H9 (cell line): ENCODE measurements at regions not wholly inside any gene's neighbourhood (a gene's known extent, or its start where the extent isn't known, plus 50 kb on each side); places are given as distances from the start of the nearest gene placed in this dataset.

ENCODE experiments used
- DNase-seq: peaks from one replicate; pipeline ENCODE4 v3.0.0-alpha.2; 2017
- H2AFZ ChIP-seq: one replicate; pipeline ENCODE4 v1.6.1; 2013; ENCODE audit warnings: mild to moderate bottlenecking, low read length, control low read depth, moderate library complexity
- H2AK5ac ChIP-seq: 2 replicates; pipeline ENCODE4 v1.6.1; 2013; ENCODE audit warnings: low read length, control low read depth, mixed read lengths; ENCODE audit not compliant: insufficient read length
- H2BK120ac ChIP-seq: one replicate; pipeline ENCODE4 v1.6.1; 2013; ENCODE audit warnings: low read depth, mild to moderate bottlenecking, low read length, control low read depth, inconsistent platforms; ENCODE audit not compliant: poor library complexity, severe bottlenecking
- H2BK12ac ChIP-seq: 2 replicates; pipeline ENCODE4 v1.6.1; 2013; ENCODE audit warnings: low read length, control low read depth, mixed read lengths, low read depth; ENCODE audit not compliant: insufficient read length
- H2BK15ac ChIP-seq: 2 replicates; pipeline ENCODE4 v1.6.1; 2013; ENCODE audit warnings: low read depth, low read length, control low read depth
- H2BK20ac ChIP-seq: one replicate; pipeline ENCODE4 v1.6.1; 2013; ENCODE audit warnings: low read depth, mild to moderate bottlenecking, low read length, control low read depth, inconsistent platforms; ENCODE audit not compliant: poor library complexity, severe bottlenecking
- H2BK5ac ChIP-seq: 2 replicates; pipeline ENCODE4 v1.6.1; 2013; ENCODE audit warnings: low read length, control low read depth, mixed read lengths; ENCODE audit not compliant: insufficient read length
- H3K14ac ChIP-seq: 2 replicates; pipeline ENCODE4 v1.6.1; 2013; ENCODE audit warnings: low read length, control low read depth; ENCODE audit not compliant: insufficient read depth
- H3K18ac ChIP-seq: 2 replicates; pipeline ENCODE4 v1.6.1; 2013; ENCODE audit warnings: low read depth, mild to moderate bottlenecking, mixed read lengths, low read length, control low read depth; ENCODE audit not compliant: insufficient read length
- H3K23ac ChIP-seq: 2 replicates; pipeline ENCODE4 v1.6.1; 2013; ENCODE audit warnings: low read length, control low read depth, mixed read lengths, low read depth; ENCODE audit not compliant: insufficient read length
- H3K23me2 ChIP-seq: 2 replicates; pipeline ENCODE4 v1.6.1; 2013; ENCODE audit warnings: low read depth, mild to moderate bottlenecking, mixed read lengths, low read length, control low read depth; ENCODE audit not compliant: insufficient read length, poor library complexity, severe bottlenecking
- H3K27ac ChIP-seq: 2 replicates; pipeline ENCODE4 v1.5.1; 2013; ENCODE audit warnings: low read length, control low read depth, mixed read lengths, low read depth; ENCODE audit not compliant: insufficient read length
- H3K27me3 ChIP-seq: 2 replicates; pipeline ENCODE4 v1.6.1; 2013; ENCODE audit warnings: low read length, control low read depth, inconsistent platforms; ENCODE audit not compliant: insufficient read depth
- H3K4ac ChIP-seq: 2 replicates; pipeline ENCODE4 v1.6.1; 2013; ENCODE audit warnings: low read depth, mild to moderate bottlenecking, control low read depth, inconsistent platforms, low read length, moderate library complexity
- H3K4me1 ChIP-seq: 2 replicates; pipeline ENCODE4 v1.6.1; 2013; ENCODE audit warnings: low read length, control low read depth, inconsistent platforms; ENCODE audit not compliant: insufficient read depth
- H3K4me2 ChIP-seq: 2 replicates; pipeline ENCODE4 v1.6.1; 2013; ENCODE audit warnings: low read length, control low read depth, mixed read lengths; ENCODE audit not compliant: insufficient read length, insufficient read depth
- H3K56ac ChIP-seq: 2 replicates; pipeline ENCODE4 v1.6.1; 2013; ENCODE audit warnings: low read depth, mild to moderate bottlenecking, mixed read lengths, low read length, control low read depth; ENCODE audit not compliant: insufficient read length
- H3K79me1 ChIP-seq: 2 replicates; pipeline ENCODE4 v1.6.1; 2013; ENCODE audit warnings: low read depth, mild to moderate bottlenecking, moderate library complexity, low read length, control low read depth, inconsistent platforms; ENCODE audit not compliant: insufficient read depth, poor library complexity, severe bottlenecking
- H3K79me2 ChIP-seq: 2 replicates; pipeline ENCODE4 v1.6.1; 2013; ENCODE audit warnings: low read length, control low read depth, inconsistent platforms; ENCODE audit not compliant: insufficient read depth
- H3K9ac ChIP-seq: 2 replicates; pipeline ENCODE4 v1.6.1; 2013; ENCODE audit warnings: low read length, control low read depth, mixed read lengths; ENCODE audit not compliant: insufficient read length; ENCODE audit errors: extremely low read depth
- H3K9me3 ChIP-seq: one replicate; pipeline ENCODE4 v1.6.1; 2013; ENCODE audit warnings: low read depth, low read length, inconsistent platforms; ENCODE audit not compliant: control insufficient read depth
- H3T11ph ChIP-seq: one replicate; pipeline ENCODE4 v1.6.1; 2013; ENCODE audit warnings: mild to moderate bottlenecking, low read length, control low read depth, inconsistent platforms
- H4K20me1 ChIP-seq: one replicate; pipeline ENCODE4 v1.6.1; 2013; ENCODE audit not compliant: control insufficient read depth, insufficient read length, insufficient read depth
- H4K5ac ChIP-seq: 2 replicates; pipeline ENCODE4 v1.6.1; 2013; ENCODE audit warnings: low read depth, mild to moderate bottlenecking, mixed read lengths, low read length, control low read depth; ENCODE audit not compliant: insufficient read length
- H4K8ac ChIP-seq: replicated peaks from 2 replicates; pipeline ENCODE4 v1.6.1; 2013; ENCODE audit warnings: low read length, control low read depth, mixed read lengths, low read depth; ENCODE audit not compliant: insufficient read length
- H4K91ac ChIP-seq: 2 replicates; pipeline ENCODE4 v1.6.1; 2013; ENCODE audit warnings: low read depth, mild to moderate bottlenecking, moderate library complexity, mixed read lengths, low read length, control low read depth; ENCODE audit not compliant: insufficient read length
- H3K27ac Mint-ChIP-seq, 3 experiments: 2 replicates in 2 of 3; 3 replicates in 1 of 3; pipeline ENCODE4 v1.8.0; 2020 to 2021; ENCODE audit warnings: mixed read lengths in 3 of 3, mild to moderate bottlenecking in 1 of 3, moderate library complexity in 1 of 3
- H3K27me3 Mint-ChIP-seq: 2 replicates; pipeline ENCODE4 v1.8.0; 2021; ENCODE audit warnings: low read depth, mild to moderate bottlenecking, moderate library complexity, mixed read lengths
- H3K36me3 Mint-ChIP-seq, 3 experiments: 2 replicates in 2 of 3; 3 replicates in 1 of 3; pipeline ENCODE4 v1.8.0; 2020 to 2021; ENCODE audit warnings: low read depth in 3 of 3, mixed read lengths in 3 of 3; ENCODE audit not compliant: insufficient read depth in 1 of 3
- H3K4me1 Mint-ChIP-seq, 2 experiments: 2 replicates each; pipeline ENCODE4 v1.8.0; 2020; ENCODE audit warnings: mixed read lengths in 2 of 2
- H3K4me3 Mint-ChIP-seq, 2 experiments: 2 replicates in 1 of 2; 3 replicates in 1 of 2; pipeline ENCODE4 v1.8.0; 2020 to 2021; ENCODE audit warnings: mild to moderate bottlenecking in 2 of 2, mixed read lengths in 2 of 2, moderate library complexity in 1 of 2
- H3K9me3 Mint-ChIP-seq, 2 experiments: 2 replicates in 1 of 2; 3 replicates in 1 of 2; pipeline ENCODE4 v1.8.0; 2020; ENCODE audit warnings: mild to moderate bottlenecking in 2 of 2, mixed read lengths in 2 of 2, moderate library complexity in 1 of 2
- WGBS: extraction: QIAGEN DNeasy Blood & Tissue Kit; methylation state at CpG from one replicate; pipeline ENCODE4 v1.1.7; 2013; ENCODE audit warnings: missing lambda C conversion rate, low lambda C conversion rate, mixed read lengths; ENCODE audit not compliant: insufficient read length; ENCODE audit errors: extremely low coverage; 5-methylcytosine and 5-hydroxymethylcytosine counted together
- TF ChIP-seq, protein P1 (sequence below): fragments of 200-600 bp; sonication (generic); conservative IDR thresholded peaks from 3 replicates; pipeline ENCODE4 v1.8.0; 2021; ENCODE audit warnings: antibody characterized with exemption, mild to moderate bottlenecking

DNA sequence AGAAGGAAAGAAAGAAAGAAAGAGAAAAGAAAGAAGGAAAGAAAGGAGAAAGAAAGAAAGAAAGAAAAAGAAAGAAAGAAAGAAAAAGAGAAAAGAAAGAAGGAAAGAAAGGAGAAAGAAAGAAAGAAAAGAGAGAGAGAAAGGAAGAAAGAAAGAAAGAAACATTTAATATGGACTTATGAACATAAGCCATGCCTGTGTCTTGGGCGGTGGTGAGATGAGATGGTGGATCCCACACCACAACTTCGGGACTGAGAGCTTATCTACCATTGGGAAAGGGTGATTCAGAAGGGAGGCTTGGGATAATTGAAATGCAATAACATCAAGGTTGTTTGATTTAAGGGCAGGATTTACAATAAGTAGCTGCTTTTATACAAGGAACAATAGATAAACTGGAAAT, 843.9 kb upstream of the AUTS2 start:
- no peak overlapping the region for H3K14ac ChIP-seq
- H3K4ac ChIP-seq: no peak overlapping the region
- no peak overlapping the region for H3K56ac ChIP-seq
- WGBS: no CpG with 5 or more reads among the region's 2 CpGs
- TF ChIP-seq, protein P1, sequence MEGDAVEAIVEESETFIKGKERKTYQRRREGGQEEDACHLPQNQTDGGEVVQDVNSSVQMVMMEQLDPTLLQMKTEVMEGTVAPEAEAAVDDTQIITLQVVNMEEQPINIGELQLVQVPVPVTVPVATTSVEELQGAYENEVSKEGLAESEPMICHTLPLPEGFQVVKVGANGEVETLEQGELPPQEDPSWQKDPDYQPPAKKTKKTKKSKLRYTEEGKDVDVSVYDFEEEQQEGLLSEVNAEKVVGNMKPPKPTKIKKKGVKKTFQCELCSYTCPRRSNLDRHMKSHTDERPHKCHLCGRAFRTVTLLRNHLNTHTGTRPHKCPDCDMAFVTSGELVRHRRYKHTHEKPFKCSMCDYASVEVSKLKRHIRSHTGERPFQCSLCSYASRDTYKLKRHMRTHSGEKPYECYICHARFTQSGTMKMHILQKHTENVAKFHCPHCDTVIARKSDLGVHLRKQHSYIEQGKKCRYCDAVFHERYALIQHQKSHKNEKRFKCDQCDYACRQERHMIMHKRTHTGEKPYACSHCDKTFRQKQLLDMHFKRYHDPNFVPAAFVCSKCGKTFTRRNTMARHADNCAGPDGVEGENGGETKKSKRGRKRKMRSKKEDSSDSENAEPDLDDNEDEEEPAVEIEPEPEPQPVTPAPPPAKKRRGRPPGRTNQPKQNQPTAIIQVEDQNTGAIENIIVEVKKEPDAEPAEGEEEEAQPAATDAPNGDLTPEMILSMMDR: no peak
- H2BK120ac ChIP-seq: no peak overlapping the region
- no peaks in the 10 kb centered on the region for H3K23me2 ChIP-seq
- no peak overlapping the region for H2BK5ac ChIP-seq
- H3K23ac ChIP-seq: no peak overlapping the region
- no peak overlapping the region for H2BK15ac ChIP-seq
- H3K9me3 ChIP-seq: no peaks in the 10 kb centered on the region
- peaks cover 2% of the 10 kb centered on the region; the same call in 1 of the 2 replicates for H3K27me3 Mint-ChIP-seq
- H2AK5ac ChIP-seq: no peak overlapping the region
- no peak overlapping the region for H3K27ac Mint-ChIP-seq
- no peak overlapping the region for H4K91ac ChIP-seq
- no peaks in the 10 kb centered on the region for H3K4me1 ChIP-seq
- no peaks in the 10 kb centered on the region for H4K20me1 ChIP-seq
- H3K79me2 ChIP-seq: no peaks in the 10 kb centered on the region
- H3K79me1 ChIP-seq: no peaks in the 10 kb centered on the region
- no peak overlapping the region for H2AFZ ChIP-seq
- H3K4me2 ChIP-seq: no peak overlapping the region
- H3K9ac ChIP-seq: no peak overlapping the region
- no peak overlapping the region for H4K5ac ChIP-seq
- no peak for DNase-seq
- peaks cover 4 to 7% of the 10 kb centered on the region in 2 experiments; a peak in 2 of 4 replicates for H3K4me1 Mint-ChIP-seq
- H4K8ac ChIP-seq: no peak overlapping the region
- H3K27me3 ChIP-seq: no peaks in the 10 kb centered on the region
- H3K18ac ChIP-seq: no peak overlapping the region
- H3T11ph ChIP-seq: no peak overlapping the region
- H2BK20ac ChIP-seq: no peak overlapping the region
- peaks cover 0 to 3% of the 10 kb centered on the region in 2 experiments; a peak in 1 of 5 replicates for H3K9me3 Mint-ChIP-seq
- no peak overlapping the region for H2BK12ac ChIP-seq
- H3K36me3 Mint-ChIP-seq: no peaks in the 10 kb centered on the region
- no peak overlapping the region for H3K27ac ChIP-seq
- H3K4me3 Mint-ChIP-seq: no peak overlapping the region
